GM19395 (cell line): ENCODE measurements at regions not wholly inside any gene's neighbourhood (a gene's known extent, or its start where the extent isn't known, plus 50 kb on each side); places are given as distances from the start of the nearest gene placed in this dataset.
"Not testable (repeated sequence)": the region's sequence is repeated elsewhere in the genome, so short reads cannot be mapped to it uniquely, and the experiment has no call there.

Source experiments
- ATAC-seq: cut with Tn5 transposase; IDR thresholded peaks from one replicate; pipeline ENCODE4 v1.9.1; 2021; ENCODE audit warnings: mild to moderate bottlenecking, moderate library complexity; ENCODE audit not compliant: unreplicated experiment

GRCh38 chr6:137653706-137654059 lies 159.5 kb upstream of the OLIG3 start:
- ATAC-seq: no peak

GRCh38 chr6:137654365-137654981 lies 160.3 kb upstream of the OLIG3 start:
- no peak for ATAC-seq

GRCh38 chr6:137655291-137655690 lies 161.1 kb upstream of the OLIG3 start:
- ATAC-seq: no peak

GRCh38 chr6:137656735-137657134 lies 162.5 kb upstream of the OLIG3 start:
- no peak for ATAC-seq

- ATAC-seq: no peak
Measured at GRCh38 chr6:137657351-137657911, 163.2 kb upstream of the OLIG3 start.

- ATAC-seq: no peak
Measured at GRCh38 chr6:137658287-137658686, 164.1 kb upstream of the OLIG3 start.

GRCh38 chr6:137659871-137660270 lies 165.7 kb upstream of the OLIG3 start:
- no peak for ATAC-seq

GRCh38 chr6:137660296-137660731 lies 166.1 kb upstream of the OLIG3 start:
- ATAC-seq: no peak

- no peak for ATAC-seq
Measured at GRCh38 chr6:137661601-137662000, 167.4 kb upstream of the OLIG3 start.

- ATAC-seq: no peak
Measured at GRCh38 chr6:137664183-137664582, 170.0 kb upstream of the OLIG3 start.

GRCh38 chr6:137665342-137665934 lies 171.2 kb upstream of the OLIG3 start:
- ATAC-seq: no peak

GRCh38 chr6:137666202-137666774 lies 172.1 kb upstream of the OLIG3 start:
- no peak for ATAC-seq

GRCh38 chr6:137673603-137674002 lies 179.4 kb upstream of the OLIG3 start:
- no peak for ATAC-seq

GRCh38 chr6:137676888-137677287 lies 182.7 kb upstream of the OLIG3 start:
- ATAC-seq: peak; percentile 74

- ATAC-seq: no peak
Measured at GRCh38 chr6:137677709-137678108, 183.5 kb upstream of the OLIG3 start.

GRCh38 chr6:137678451-137678850 lies 184.3 kb upstream of the OLIG3 start:
- no peak for ATAC-seq

- no peak for ATAC-seq
Measured at GRCh38 chr6:137680705-137681346, 186.2 kb upstream of the TNFAIP3 start.

GRCh38 chr6:137681445-137682009 lies 185.5 kb upstream of the TNFAIP3 start:
- no peak for ATAC-seq

GRCh38 chr6:137682658-137683057 lies 184.4 kb upstream of the TNFAIP3 start:
- not testable (repeated sequence) for ATAC-seq

GRCh38 chr6:137683916-137684315 lies 183.1 kb upstream of the TNFAIP3 start:
- ATAC-seq: no peak

- no peak for ATAC-seq
Measured at GRCh38 chr6:137685798-137686375, 181.2 kb upstream of the TNFAIP3 start.
